Pancreas (tissue), 10 donors: ENCODE measurements at regions not wholly inside any gene's neighbourhood (a gene's known extent, or its start where the extent isn't known, plus 50 kb on each side); places are given as distances from the start of the nearest gene placed in this dataset.

ENCODE experiments used
- ATAC-seq, 4 donors: fragments of 200-7000 bp; cut with Tn5 transposase; one replicate each; pipeline versions ENCODE4 v1.8.0 to v1.9.1; 2020; ENCODE audit warnings: mild to moderate bottlenecking in 4 of 4, moderate library complexity in 4 of 4
- DNase-seq, 6 donors: peaks; one replicate each; pipeline ENCODE4 v3.0.0-alpha.2; 2020
- FAIRE-seq: peaks from 2 replicates; lab custom pipeline; 2012; peaks lifted over from hg19 to GRCh38; lab: Jason Lieb, UNC
- H3K27ac ChIP-seq, 4 donors: fragments of 200-600 bp; sonication (generic); 1 replicate in 3 of 4; 2 replicates in 1 of 4; pipeline versions ENCODE4 v1.5.0 to v1.8.0; 2020
- H3K27me3 ChIP-seq, 4 donors: fragments of 200-600 bp; one replicate each; pipeline ENCODE4 v1.8.0; 2021
- H3K36me3 ChIP-seq, 3 donors: fragments of 200-600 bp; sonication (generic) in 1 of 3; one replicate each; pipeline versions ENCODE4 v1.5.0 to v1.8.0; 2020 to 2021
- H3K4me1 ChIP-seq, 3 donors: fragments of 200-600 bp; one replicate each; pipeline ENCODE4 v1.8.0; 2021
- H3K4me3 ChIP-seq, 4 donors: fragments of 200-600 bp; sonication (generic) in 2 of 4; one replicate each; pipeline versions ENCODE4 v1.5.0 to v1.8.0; 2020 to 2021
- H3K9me3 ChIP-seq, 4 donors: fragments of 200-600 bp; one replicate each; pipeline ENCODE4 v1.8.0; 2021
- WGBS, 2 donors: extraction: QIAGEN DNeasy Blood & Tissue Kit; methylation state at CpG; one replicate each; pipeline ENCODE4 v1.1.7; 2013; 5-methylcytosine and 5-hydroxymethylcytosine counted together
- intact Hi-C, 3 donors: fragments of 100-400 bp; cut with DNase I; formaldehyde crosslinking; loops; one replicate each; pipeline versions ENCODE4 v1.11.1 to v1.14.2; 2022
- TF ChIP-seq, protein P1 (sequence below), 4 donors: fragments of 200-600 bp; sonication (generic) in 3 of 4; IDR thresholded peaks; one replicate each; pipeline versions ENCODE4 v1.5.0 to v1.8.0; 2021; ENCODE audit warnings: antibody characterized with exemption in 4 of 4
- donor health status: healthy with polysubstance abuse.
- donor health status: DM: no; HTN: no; CAD: no; lungs with moderate emphysema.
- donor health status: DM: no; HTN: no; CAD: no.
- donor health status: control.
- donor health status: control.
- donor health status: Bipolar disorder and iron deficiency.
- donor health status: DM: yes; HTN: yes; CAD: no.
- donor health status: DM: no; HTN: no; CAD: no.
- donor health status: DM: no; HTN: no; CAD: no.
- donor health status: DM: yes; HTN: yes; CAD: no.

DNA sequence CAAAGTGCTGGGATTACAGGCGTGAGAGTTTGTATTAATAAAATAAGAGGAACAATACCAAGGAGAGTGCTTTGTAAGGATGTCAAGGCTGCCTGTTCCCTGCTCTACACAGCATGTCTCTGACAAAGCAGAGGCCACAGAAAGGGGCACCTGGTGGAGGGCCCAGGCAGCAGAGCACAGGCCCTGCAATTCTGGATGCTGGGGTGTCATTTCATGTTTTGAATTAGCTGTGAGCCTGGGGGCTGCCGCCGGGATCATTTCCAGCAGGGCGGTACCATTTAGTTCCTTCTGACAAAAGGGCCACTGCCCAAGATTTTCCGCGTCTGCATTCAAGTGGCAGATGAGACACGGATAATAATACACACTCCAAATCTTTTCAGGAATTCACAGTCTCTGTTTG is 396.9 kb downstream of the GADD45G start:
- Histone ChIP-seq H3K36me3 (no peaks in the 10 kb centered on the region), H3K27ac (peak overlapping the region in 2 of 4 donors; percentile 92 to 97), H3K27me3 (no peaks in the 10 kb centered on the region), H3K9me3 (no peaks in the 10 kb centered on the region), H3K4me3 (no peak overlapping the region), H3K4me1 (peaks cover 22 to 46% (median 41%) of the 10 kb centered on the region in 3 donors)
- TF ChIP-seq, protein P1, sequence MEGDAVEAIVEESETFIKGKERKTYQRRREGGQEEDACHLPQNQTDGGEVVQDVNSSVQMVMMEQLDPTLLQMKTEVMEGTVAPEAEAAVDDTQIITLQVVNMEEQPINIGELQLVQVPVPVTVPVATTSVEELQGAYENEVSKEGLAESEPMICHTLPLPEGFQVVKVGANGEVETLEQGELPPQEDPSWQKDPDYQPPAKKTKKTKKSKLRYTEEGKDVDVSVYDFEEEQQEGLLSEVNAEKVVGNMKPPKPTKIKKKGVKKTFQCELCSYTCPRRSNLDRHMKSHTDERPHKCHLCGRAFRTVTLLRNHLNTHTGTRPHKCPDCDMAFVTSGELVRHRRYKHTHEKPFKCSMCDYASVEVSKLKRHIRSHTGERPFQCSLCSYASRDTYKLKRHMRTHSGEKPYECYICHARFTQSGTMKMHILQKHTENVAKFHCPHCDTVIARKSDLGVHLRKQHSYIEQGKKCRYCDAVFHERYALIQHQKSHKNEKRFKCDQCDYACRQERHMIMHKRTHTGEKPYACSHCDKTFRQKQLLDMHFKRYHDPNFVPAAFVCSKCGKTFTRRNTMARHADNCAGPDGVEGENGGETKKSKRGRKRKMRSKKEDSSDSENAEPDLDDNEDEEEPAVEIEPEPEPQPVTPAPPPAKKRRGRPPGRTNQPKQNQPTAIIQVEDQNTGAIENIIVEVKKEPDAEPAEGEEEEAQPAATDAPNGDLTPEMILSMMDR (IDR thresholded peaks at IDR 0.05), result no peak
- WGBS, 2 donors, result 73 to 78% methylated on average over 7 of the region's 7 CpGs
- no peak for FAIRE-seq
- intact Hi-C loops, result loop anchor here in 1 of 3 donors (10.0 kb wide), 1 partner anchor 93 kb away; no protein-coding TSS in a partner anchor
- ATAC-seq, result no peak
- DNase-seq, result no peak

DNA sequence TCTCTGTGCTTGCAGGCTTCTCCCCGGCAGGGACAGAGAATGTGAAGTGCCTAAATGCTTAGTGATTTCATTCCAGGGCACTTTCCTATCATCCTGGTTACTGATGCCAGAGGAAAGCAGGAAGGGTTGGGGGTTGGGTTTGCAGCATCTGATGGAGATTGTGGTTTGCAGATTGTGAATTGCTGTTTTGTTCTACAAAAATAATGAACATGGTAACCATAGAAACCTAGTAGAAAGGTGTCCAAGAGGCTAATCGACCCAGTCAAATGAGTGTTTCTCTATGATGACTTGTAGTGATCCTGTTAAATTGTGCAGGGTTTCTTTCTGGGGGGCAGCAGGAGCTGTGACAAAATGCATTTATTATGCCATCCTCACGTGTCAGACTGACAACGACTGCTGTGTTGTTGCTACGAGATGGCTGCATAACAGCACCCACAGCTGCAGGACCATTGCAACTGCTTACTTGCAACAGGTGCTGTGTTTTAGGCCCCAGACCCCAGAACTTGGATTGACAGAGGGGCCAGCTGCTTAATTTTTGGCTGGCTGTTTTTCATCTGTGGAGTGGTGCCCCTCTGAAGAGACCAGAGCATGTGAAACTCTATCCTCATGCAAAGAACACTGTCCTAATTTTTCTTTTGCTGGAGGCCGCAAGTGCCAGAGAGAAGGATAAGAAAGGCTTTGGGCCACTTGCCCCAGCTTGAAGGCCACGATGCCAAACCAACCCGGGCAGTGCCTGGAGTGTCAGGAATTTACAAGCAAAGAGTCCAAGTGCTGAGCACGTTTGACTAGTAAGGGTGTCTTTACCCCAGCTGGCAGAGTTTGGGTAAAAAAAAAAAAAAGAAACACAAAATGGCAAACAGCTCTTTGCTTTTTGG is 397.8 kb downstream of the GADD45G start:
- intact Hi-C loops, result loop anchor here in 1 of 3 donors (10.0 kb wide), 1 partner anchor 92 kb away; no protein-coding TSS in a partner anchor
- peak in 1 of 6 donors; percentile 37 for DNase-seq
- H3K4me3 ChIP-seq, result no peak overlapping the region
- peaks cover 22 to 46% (median 41%) of the 10 kb centered on the region in 3 donors for H3K4me1 ChIP-seq
- 28 to 35% methylated on average over 9 of the region's 9 CpGs for WGBS, 2 donors
- no peak for FAIRE-seq
- H3K27me3 ChIP-seq, result no peaks in the 10 kb centered on the region
- TF ChIP-seq, protein P1 (IDR thresholded peaks at IDR 0.05), result no peak
- no peak overlapping the region for H3K27ac ChIP-seq
- H3K9me3 ChIP-seq, result no peaks in the 10 kb centered on the region
- H3K36me3 ChIP-seq, result no peaks in the 10 kb centered on the region
- no peak for ATAC-seq

DNA sequence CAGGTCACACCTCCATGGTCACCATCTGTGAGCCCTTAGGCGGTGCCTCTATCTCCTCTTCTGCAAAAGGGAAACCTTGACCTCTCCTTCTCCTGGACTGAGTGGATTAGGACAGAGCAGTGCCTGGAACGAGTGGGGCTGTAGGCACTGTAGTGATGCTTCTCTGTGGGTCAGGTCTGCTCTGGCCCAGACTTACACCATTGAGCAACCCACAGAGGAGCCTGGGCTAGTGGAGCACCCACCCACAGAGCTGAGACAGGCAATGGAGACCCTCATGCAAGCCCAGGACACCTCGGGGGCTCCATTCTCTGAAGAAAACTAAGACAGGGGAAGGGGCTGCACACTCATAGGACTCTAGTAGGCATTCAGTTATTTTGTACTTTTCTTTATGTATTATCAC is 400.6 kb downstream of the GADD45G start:
- ATAC-seq, result no peak
- Histone ChIP-seq H3K27me3 (no peaks in the 10 kb centered on the region), H3K27ac (no peak overlapping the region), H3K9me3 (no peaks in the 10 kb centered on the region), H3K4me3 (no peak overlapping the region), H3K4me1 (peaks cover 8 to 29% (median 22%) of the 10 kb centered on the region in 3 donors), H3K36me3 (no peaks in the 10 kb centered on the region)
- FAIRE-seq, result no peak
- intact Hi-C loops, result loop anchor here in 1 of 3 donors (10.0 kb wide), 1 partner anchor 89 kb away; no protein-coding TSS in a partner anchor
- WGBS, 2 donors, result 90 to 97% methylated on average over 3 of the region's 3 CpGs
- DNase-seq, result no peak
- TF ChIP-seq, protein P1 (IDR thresholded peaks at IDR 0.05), result no peak

DNA sequence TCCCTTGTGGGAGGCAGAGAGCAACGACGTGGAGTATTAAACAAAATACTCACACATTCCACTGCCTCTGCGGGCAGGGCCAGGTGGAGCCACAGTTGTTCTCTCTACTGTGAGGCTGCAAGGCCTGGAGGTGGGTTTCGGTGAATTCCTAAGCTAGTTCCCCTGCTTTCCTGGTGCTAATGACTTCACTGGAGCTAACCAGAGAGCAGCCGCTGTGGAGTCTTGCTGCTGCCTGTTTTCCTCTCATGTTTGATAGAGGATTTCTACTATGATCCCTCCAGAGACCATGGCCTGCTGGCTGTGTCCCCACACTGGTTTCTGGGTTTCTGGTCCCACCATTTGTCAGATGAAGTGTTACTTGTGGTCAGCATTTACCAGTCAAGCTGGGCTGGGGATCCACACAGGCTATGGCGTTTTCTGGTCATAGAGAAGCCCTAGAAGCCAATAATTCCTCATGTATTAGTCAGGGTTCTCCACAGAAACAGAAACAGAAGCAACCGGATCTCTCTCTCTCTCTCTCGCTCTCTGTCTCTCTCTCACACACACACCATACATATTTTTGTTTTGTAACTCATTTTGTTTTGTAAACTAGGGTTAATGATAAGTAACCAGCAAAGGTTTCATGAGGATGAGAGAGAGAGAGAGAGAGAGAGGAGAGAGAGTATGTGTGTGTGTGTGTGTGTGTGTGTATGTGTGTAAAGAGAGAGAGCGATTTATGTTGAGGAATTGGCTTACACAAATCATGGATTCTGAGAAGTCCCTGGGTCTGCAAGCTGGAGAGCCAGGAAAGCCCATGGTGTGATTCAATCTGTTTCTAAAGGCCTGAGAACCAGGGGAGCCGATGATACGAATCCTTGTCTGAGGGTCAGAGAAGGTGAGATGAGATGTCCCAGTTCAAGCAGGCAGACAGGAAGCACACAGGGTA is 403.0 kb downstream of the GADD45G start:
- H3K27ac ChIP-seq, result no peak overlapping the region
- ATAC-seq, result peak in 2 of 4 donors; percentile 24 to 56

More for the DNA sequence above, 403.0 kb downstream of the GADD45G start:
- H3K27me3 ChIP-seq, result no peaks in the 10 kb centered on the region
- H3K9me3 ChIP-seq, result no peaks in the 10 kb centered on the region
- FAIRE-seq (no peak), DNase-seq (no peak)
- no peak overlapping the region for H3K4me3 ChIP-seq
- H3K36me3 ChIP-seq, result no peaks in the 10 kb centered on the region
- TF ChIP-seq, protein P1 (IDR thresholded peaks at IDR 0.05), result no peak
- H3K4me1 ChIP-seq, result peaks cover 0 to 10% (median 8%) of the 10 kb centered on the region in 3 donors
- 86 to 91% methylated on average over 11 of the region's 11 CpGs for WGBS, 2 donors
- intact Hi-C loops, result loop anchor here in 1 of 3 donors (10.0 kb wide), 1 partner anchor 87 kb away; no protein-coding TSS in a partner anchor
